HG03565 (cell line): ENCODE measurements at regions not wholly inside any gene's neighbourhood (a gene's known extent, or its start where the extent isn't known, plus 50 kb on each side); places are given as distances from the start of the nearest gene placed in this dataset.

Experiments
- ATAC-seq: cut with Tn5 transposase; IDR thresholded peaks from one replicate; pipeline ENCODE4 v1.9.1; 2021; ENCODE audit warnings: mild to moderate bottlenecking, moderate library complexity; ENCODE audit not compliant: unreplicated experiment

- ATAC-seq = no peak
These were observed 285.6 kb upstream of the TPM1 start for GRCh38 chr15:62756995-62757360.

DNA sequence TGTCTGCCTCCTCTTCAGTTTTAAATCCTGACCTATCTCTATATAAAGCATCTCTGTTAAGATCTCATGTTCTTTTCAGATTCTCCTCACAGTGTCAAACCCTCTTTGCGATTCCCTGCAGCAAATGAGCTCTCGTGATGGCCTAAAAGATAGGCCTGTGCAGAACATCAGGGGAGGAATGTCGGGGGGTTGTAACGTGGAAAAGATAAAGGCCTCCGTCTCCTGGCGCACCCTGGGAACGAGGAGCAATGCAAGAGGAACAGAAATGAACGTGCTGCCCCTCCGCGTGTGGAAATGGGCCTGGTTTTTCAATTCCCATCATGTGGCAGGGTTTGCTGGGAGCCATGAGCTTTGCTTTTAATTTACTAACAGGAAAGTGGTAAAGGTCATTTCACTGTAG lies 285.0 kb upstream of the TPM1 start:
- no peak for ATAC-seq

GRCh38 chr15:62758126-62758951 lies 284.2 kb upstream of the TPM1 start:
- ATAC-seq = no peak

DNA sequence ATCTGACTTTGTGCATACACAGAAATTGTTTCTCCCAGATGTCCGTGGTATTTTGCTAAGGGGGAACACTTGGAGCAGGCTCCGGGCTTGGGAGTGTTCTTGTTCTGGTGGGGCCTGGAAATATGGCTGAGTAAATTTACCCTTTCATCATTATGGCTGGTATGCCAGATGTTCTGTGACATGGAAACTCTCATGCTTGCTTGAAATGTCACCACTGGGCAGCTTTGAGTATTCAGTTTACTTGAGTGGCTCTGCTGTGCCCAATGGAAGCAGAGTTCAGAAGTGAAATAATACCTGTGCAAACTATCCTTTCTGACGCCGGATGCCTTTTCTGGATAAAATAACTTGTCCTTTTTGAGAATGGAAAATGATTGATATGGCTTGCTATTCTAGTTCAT lies 283.6 kb upstream of the TPM1 start:
- no peak for ATAC-seq

- no peak for ATAC-seq
These were observed 282.0 kb upstream of the TPM1 start for GRCh38 chr15:62760538-62760937.

GRCh38 chr15:62765916-62766315 lies 276.6 kb upstream of the TPM1 start:
- no peak for ATAC-seq

GRCh38 chr15:62766599-62766998 lies 275.9 kb upstream of the TPM1 start:
- no peak for ATAC-seq

DNA sequence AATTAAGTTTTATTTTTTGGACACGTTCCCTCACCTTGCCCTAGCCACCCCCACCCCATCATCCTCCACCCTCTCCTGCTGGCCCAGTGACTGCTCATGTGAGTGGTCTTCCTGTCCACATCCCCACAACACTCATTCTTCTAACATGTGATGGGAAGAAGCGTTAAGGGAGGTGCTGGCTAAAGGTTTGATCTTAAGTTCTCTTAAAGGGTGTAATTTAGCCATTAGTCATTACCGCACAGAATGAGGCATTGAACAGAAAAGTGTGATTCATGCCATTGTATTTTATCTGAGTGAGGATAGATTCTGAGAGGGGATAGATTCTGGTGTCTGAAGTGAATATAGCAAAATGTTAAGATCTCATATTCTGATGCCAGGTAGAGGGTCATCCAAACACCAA lies 272.9 kb upstream of the TPM1 start:
- ATAC-seq = no peak

GRCh38 chr15:62770111-62770660 lies 272.4 kb upstream of the TPM1 start:
- ATAC-seq = no peak

DNA sequence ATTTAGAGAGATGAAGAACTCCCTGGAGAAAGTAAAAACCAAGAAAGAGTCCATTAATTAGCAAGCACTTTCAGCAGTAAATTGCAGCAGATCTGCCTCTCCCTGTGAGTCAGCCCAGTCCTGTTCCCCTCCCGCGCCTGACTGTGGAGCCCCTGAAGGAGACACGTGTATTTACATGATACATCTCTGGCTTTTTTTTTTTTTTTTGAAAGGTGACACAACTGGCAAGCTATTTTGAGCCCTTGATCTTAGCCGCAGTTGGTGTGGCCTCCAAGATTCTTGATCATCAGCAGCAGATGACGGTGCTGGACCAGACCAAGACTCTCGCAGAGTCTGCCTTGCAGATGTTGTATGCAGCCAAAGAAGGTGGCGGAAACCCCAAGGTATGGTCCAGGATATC lies 271.8 kb upstream of the TPM1 start:
- no peak for ATAC-seq

DNA sequence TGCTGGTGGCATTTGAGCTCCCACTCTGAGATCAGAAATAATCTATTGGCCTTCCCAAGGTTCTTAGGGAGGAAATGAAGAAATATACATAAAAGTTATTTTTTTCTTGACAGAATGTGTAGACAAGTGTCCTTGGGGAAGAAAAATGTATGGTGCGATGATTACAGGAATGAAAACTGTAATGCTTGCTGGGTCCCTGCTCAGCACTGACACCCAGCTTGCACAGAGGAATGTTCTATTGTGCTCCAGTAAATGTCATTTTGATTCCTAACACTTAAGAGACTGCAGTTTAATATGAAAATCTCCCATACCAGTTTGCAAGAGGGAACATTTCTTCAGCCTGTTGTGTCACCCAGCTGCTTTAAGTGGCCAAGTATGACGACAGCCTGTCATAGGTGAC lies 271.3 kb upstream of the TPM1 start:
- no peak for ATAC-seq

DNA sequence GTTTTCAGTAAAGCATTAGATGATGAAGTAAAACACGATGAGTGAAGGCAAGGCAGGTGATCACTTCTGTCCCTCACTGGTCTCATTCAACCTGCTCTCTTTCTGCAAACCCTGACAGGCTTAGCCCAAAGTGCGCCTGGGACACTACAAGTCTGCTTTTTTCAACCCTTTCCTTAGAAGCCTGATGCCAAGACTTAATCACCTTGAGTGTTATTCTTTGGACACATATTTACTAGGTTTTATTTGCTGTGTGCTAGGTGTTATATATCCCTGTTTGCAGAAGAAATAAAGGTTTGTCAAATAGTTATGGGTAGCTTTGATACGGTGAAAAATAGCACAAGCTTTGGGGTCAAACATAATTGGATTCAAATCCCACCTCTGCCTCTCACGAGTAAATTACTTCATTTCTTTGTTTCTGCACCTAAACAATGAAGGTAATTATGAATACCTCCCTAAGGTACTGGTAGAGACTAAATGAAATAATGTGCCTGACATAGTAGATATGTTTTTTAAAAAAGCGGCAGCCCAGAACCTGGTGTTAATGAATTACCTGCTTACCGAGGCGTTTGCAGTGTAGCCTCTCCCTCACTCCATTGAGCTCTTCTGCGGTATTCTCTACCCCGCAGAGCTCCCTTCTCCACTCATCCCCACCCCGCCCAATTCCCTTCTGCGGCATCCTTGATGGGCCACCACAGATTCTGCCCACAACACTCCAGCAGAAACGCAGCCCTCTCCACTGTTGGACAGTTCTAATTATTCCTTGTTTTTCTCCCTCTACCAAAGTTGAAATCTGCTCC lies 269.0 kb upstream of the TPM1 start:
- ATAC-seq = no peak

DNA sequence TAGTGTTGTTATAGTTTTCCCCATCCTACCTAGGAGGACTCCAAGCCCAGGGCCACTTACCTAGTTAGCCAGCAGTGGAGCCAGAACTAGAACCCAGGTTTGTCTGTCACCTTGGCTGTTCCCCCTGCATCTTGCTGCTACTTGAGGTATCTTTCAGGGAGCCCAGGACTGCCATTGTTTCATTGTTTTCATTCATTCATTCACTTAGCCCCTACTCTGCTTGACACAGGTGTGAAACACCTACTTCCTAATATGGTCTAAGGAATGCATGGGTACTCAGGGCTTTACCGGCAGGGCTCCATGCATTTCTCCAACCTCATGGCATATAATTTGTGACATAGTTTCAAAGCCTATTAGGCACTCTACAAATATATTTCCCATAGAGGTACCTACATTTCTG lies 266.6 kb upstream of the TPM1 start:
- ATAC-seq = no peak

DNA sequence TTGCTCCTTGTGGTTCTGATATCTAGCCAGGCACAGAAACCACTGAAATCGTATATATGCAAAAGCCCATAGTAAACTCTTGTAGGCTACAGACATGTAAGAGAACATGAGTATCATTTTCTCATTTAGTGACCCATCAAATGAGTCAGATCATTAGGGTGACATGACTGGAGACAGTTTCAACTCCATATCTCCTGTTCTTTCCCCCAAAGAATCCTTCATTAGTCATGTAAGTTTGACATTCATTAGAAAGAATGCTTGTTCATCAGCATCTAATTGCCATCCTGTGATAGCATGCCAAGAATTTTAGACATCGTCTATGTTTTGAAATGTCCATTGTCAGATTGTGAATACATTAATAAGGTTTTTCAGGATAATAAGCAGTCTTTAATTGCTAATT lies 264.9 kb upstream of the TPM1 start:
- ATAC-seq = no peak

- ATAC-seq = no peak
These were observed 263.3 kb upstream of the TPM1 start for GRCh38 chr15:62779036-62779770.

DNA sequence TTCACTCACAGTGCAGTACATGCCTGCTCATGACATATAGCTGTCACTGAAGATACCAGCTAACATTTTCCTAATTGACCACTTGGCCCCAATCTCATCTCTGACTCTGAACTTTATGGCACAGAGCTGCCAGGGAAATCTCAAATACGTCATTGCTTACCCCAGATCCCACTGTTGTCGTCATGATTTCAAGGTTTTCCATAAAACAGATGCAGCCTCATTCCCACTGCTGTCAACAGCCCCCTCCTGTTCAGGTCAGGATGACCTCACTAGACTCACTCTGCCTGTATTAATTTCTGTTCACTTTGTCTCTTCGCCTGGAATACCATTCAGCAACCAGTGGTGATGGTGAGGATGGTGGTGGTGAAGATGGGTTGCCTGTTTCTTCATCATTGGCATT lies 262.6 kb upstream of the TPM1 start:
- ATAC-seq = no peak

GRCh38 chr15:62781081-62781497 lies 261.5 kb upstream of the TPM1 start:
- ATAC-seq = no peak

DNA sequence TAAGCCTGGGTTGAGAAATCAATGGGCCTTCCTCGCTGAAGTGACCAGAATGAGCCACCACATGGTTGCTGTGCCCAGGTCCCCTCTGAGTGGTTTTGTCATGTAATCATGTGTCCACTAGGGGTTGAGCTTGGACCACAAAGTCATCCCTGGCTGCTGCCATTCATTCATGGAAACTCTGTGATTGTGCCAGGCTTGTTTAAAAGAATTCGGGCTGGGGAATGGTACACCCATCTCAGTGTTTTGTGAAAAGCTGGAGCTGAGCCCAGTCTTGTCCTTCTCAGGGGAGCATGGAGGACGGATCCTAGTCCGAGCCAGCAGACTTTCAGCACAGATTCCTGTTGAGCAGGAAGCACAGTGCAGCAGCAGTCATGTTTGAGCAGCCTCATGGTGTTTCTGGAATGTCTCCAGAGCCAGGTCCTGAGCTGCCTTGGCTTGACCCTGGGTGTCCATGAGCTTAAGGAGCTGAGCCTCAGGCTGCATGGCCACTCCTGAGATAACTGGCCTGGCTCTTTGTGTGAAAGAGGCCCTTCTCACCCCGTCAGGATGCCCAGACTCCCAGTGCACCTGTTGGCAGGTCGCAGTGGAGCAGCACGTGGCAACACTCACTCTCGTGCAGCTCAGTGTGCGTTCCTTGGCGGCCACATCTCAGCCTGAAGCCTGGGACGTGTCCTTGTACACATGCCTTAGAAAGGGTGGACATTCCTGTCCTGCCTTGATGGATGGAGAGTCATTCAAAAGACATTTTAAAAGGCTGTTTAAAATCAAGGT lies 260.3 kb upstream of the TPM1 start:
- no peak for ATAC-seq

GRCh38 chr15:62782896-62783295 lies 259.7 kb upstream of the TPM1 start:
- ATAC-seq = no peak

GRCh38 chr15:62783303-62783957 lies 259.1 kb upstream of the TPM1 start:
- ATAC-seq = no peak
